H1 (cell line): ENCODE measurements at regions not wholly inside any gene's neighbourhood (a gene's known extent, or its start where the extent isn't known, plus 50 kb on each side); places are given as distances from the start of the nearest gene placed in this dataset.

Experiments used
- CTCF ChIA-PET: fragments of 300-600 bp; sonication (Branson Sonifier 250); formaldehyde crosslinking; loops from one replicate; lab custom pipeline; 2021; ENCODE audit not compliant: partially characterized antibody; lab: Charles Lee
- POLR2A ChIA-PET: fragments of 300-600 bp; sonication (Branson Sonifier 250); formaldehyde crosslinking; loops from one replicate; lab custom pipeline; 2021; ENCODE audit warnings: inconsistent platforms; ENCODE audit not compliant: partially characterized antibody; lab: Charles Lee
- DNase-seq, 2 experiments: peaks; one replicate each; pipeline versions ENCODE4 v3.0.0 to v3.0.0-alpha.2; 2010 to 2022; ENCODE audit warnings: low spot score in 2 of 2, low read depth in 1 of 2, mixed read lengths in 1 of 2
- FAIRE-seq: peaks from 2 replicates; lab custom pipeline; 2011; peaks lifted over from hg19 to GRCh38; lab: Jason Lieb, UNC
- H2AFZ ChIP-seq: 2 replicates; pipeline ENCODE4 v1.8.1; 2012; ENCODE audit warnings: low read length, inconsistent platforms
- H2AK5ac ChIP-seq: 2 replicates; pipeline ENCODE4 v1.6.1; 2013; ENCODE audit warnings: low read depth, low read length
- H2BK120ac ChIP-seq: replicated peaks from 2 replicates; pipeline ENCODE3; 2013; ENCODE audit warnings: low read depth, low read length, inconsistent platforms
- H2BK12ac ChIP-seq: 2 replicates; pipeline ENCODE4 v1.6.1; 2013; ENCODE audit warnings: low read depth, low read length
- H2BK15ac ChIP-seq: 2 replicates; pipeline ENCODE4 v1.6.1; 2013; ENCODE audit warnings: low read length
- H2BK20ac ChIP-seq: 2 replicates; pipeline ENCODE4 v1.6.1; 2013; ENCODE audit warnings: low read length
- H2BK5ac ChIP-seq: 2 replicates; pipeline ENCODE4 v1.6.1; 2013; ENCODE audit warnings: low read depth, low read length
- H3K14ac ChIP-seq: 2 replicates; pipeline ENCODE4 v1.6.1; 2013; ENCODE audit warnings: inconsistent platforms; ENCODE audit not compliant: insufficient read length
- H3K18ac ChIP-seq: 2 replicates; pipeline ENCODE4 v1.6.1; 2013; ENCODE audit warnings: low read length; ENCODE audit errors: extremely low read depth
- H3K23ac ChIP-seq: 2 replicates; pipeline ENCODE4 v1.6.1; 2013; ENCODE audit warnings: inconsistent platforms; ENCODE audit not compliant: insufficient read length
- H3K23me2 ChIP-seq: 2 replicates; pipeline ENCODE4 v1.6.1; 2013; ENCODE audit warnings: low read depth, low read length
- H3K27ac ChIP-seq: 2 replicates; pipeline ENCODE4 v1.6.1; 2011; ENCODE audit warnings: low read depth, low read length, inconsistent platforms
- H3K27me3 ChIP-seq, 4 experiments: replicated peaks in 1 of 4; 1 replicate in 1 of 4; 2 replicates in 3 of 4; pipeline versions ENCODE4 v1.6.1 to v1.8.1; 2011 to 2013; ENCODE audit warnings: low read length in 3 of 4, mild to moderate bottlenecking in 3 of 4, inconsistent platforms in 2 of 4, mixed read lengths in 2 of 4, moderate library complexity in 1 of 4; ENCODE audit not compliant: control insufficient read depth in 3 of 4, insufficient read depth in 3 of 4; ENCODE audit errors: extremely low read depth in 1 of 4
- H3K36me3 ChIP-seq, 4 experiments: 2 replicates each; pipeline versions ENCODE4 v1.6.1 to v1.8.1; 2011 to 2013; ENCODE audit warnings: mild to moderate bottlenecking in 4 of 4, low read length in 3 of 4, moderate library complexity in 2 of 4, control low read depth in 1 of 4, inconsistent platforms in 1 of 4; ENCODE audit not compliant: insufficient read depth in 4 of 4, control insufficient read depth in 2 of 4
- H3K4ac ChIP-seq: replicated peaks from 2 replicates; pipeline ENCODE3; 2013; ENCODE audit warnings: low read length, low read depth, mixed read lengths, inconsistent platforms; ENCODE audit not compliant: insufficient read length
- H3K4me1 ChIP-seq, 4 experiments: replicated peaks in 1 of 4; 1 replicate in 1 of 4; 2 replicates in 3 of 4; pipeline versions ENCODE4 v1.6.1 to v1.8.1; 2011 to 2013; ENCODE audit warnings: low read length in 3 of 4, inconsistent platforms in 2 of 4, mixed read lengths in 1 of 4; ENCODE audit not compliant: insufficient read depth in 4 of 4, control insufficient read depth in 3 of 4
- H3K4me2 ChIP-seq, 2 experiments: 2 replicates each; pipeline versions ENCODE4 v1.6.1 to v1.8.1; 2011 to 2013; ENCODE audit warnings: low read depth in 2 of 2, low read length in 2 of 2, control low read depth in 1 of 2, inconsistent platforms in 1 of 2, mild to moderate bottlenecking in 1 of 2; ENCODE audit not compliant: insufficient read depth in 1 of 2
- H3K4me3 ChIP-seq, 4 experiments: fragments of 200-600, 300-600 bp in 1 of 4; sonication (generic), shearing (Covaris generic), sonication (Bioruptor Twin) in 1 of 4; 2 replicates each; pipeline versions ENCODE4 v1.5.1 to v1.8.1; 2011 to 2016; ENCODE audit warnings: low read length in 4 of 4, low read depth in 3 of 4, control low read depth in 2 of 4, inconsistent platforms in 2 of 4, mild to moderate bottlenecking in 2 of 4, mixed read lengths in 1 of 4, moderate library complexity in 1 of 4; ENCODE audit not compliant: insufficient read depth in 2 of 4; ENCODE audit errors: extremely low read depth in 1 of 4
- H3K56ac ChIP-seq: replicated peaks from 2 replicates; pipeline ENCODE3; 2013; ENCODE audit warnings: low read depth, mild to moderate bottlenecking, mixed read lengths, low read length, inconsistent platforms; ENCODE audit not compliant: insufficient read length
- H3K79me1 ChIP-seq: 2 replicates; pipeline ENCODE4 v1.6.1; 2013; ENCODE audit warnings: low read depth, low read length, control low read depth
- H3K79me2 ChIP-seq, 2 experiments: 2 replicates each; pipeline versions ENCODE4 v1.6.1 to v1.8.1; 2012 to 2013; ENCODE audit warnings: low read length in 2 of 2, mild to moderate bottlenecking in 2 of 2, inconsistent platforms in 1 of 2; ENCODE audit not compliant: insufficient read depth in 2 of 2, control insufficient read depth in 1 of 2
- H3K9ac ChIP-seq, 4 experiments: replicated peaks in 1 of 4; 1 replicate in 1 of 4; 2 replicates in 3 of 4; pipeline versions ENCODE4 v1.6.1 to v1.8.1; 2011 to 2013; ENCODE audit warnings: low read depth in 3 of 4, low read length in 3 of 4, control low read depth in 2 of 4, mild to moderate bottlenecking in 2 of 4, moderate library complexity in 2 of 4, inconsistent platforms in 1 of 4; ENCODE audit errors: extremely low read depth in 1 of 4
- H3K9me3 ChIP-seq, 2 experiments: 2 replicates each; pipeline versions ENCODE4 v1.6.1 to v1.8.1; 2012 to 2013; ENCODE audit warnings: mild to moderate bottlenecking in 2 of 2, moderate library complexity in 2 of 2, control low read depth in 1 of 2, inconsistent platforms in 1 of 2, low read depth in 1 of 2, low read length in 1 of 2, mixed read lengths in 1 of 2; ENCODE audit not compliant: insufficient read depth in 2 of 2
- H4K20me1 ChIP-seq, 2 experiments: replicated peaks in 1 of 2; 2 replicates each; pipeline versions ENCODE3 to v1.8.1; 2011 to 2013; ENCODE audit warnings: inconsistent platforms in 2 of 2, low read length in 2 of 2, mild to moderate bottlenecking in 1 of 2; ENCODE audit not compliant: insufficient read depth in 2 of 2, control insufficient read depth in 1 of 2
- H4K5ac ChIP-seq: 2 replicates; pipeline ENCODE4 v1.6.1; 2013; ENCODE audit warnings: low read length, low read depth, mixed read lengths, inconsistent platforms; ENCODE audit not compliant: insufficient read length
- H4K8ac ChIP-seq: 2 replicates; pipeline ENCODE4 v1.8.0; 2013; ENCODE audit warnings: mild to moderate bottlenecking, moderate library complexity, low read length, inconsistent platforms; ENCODE audit not compliant: insufficient read depth; ENCODE audit errors: extremely low read depth
- H4K91ac ChIP-seq: replicated peaks from 2 replicates; pipeline ENCODE3; 2013; ENCODE audit warnings: low read length, mixed read lengths, inconsistent platforms; ENCODE audit not compliant: insufficient read length
- ATF2 ChIP-seq: IDR thresholded peaks from 2 replicates; pipeline ENCODE4 v1.6.1; 2012; ENCODE audit warnings: low read length, inconsistent platforms
- BACH1 ChIP-seq: IDR thresholded peaks from 2 replicates; pipeline ENCODE4 v1.6.1; 2012; ENCODE audit warnings: low read length, improper control_type of control experiment
- CBX5 ChIP-seq: fragments of 300-800, 300-1000 bp; sonication (generic); IDR thresholded peaks from 2 replicates; pipeline ENCODE4 v1.7.1; 2016; ENCODE audit warnings: antibody characterized with exemption, low read length, low read depth
- CBX8 ChIP-seq: fragments of 300-800, 300-1000 bp; sonication (generic); IDR thresholded peaks from 2 replicates; pipeline ENCODE4 v1.7.1; 2016; ENCODE audit warnings: low read depth, low read length, borderline replicate concordance
- CHD2 ChIP-seq: IDR thresholded peaks from 2 replicates; pipeline ENCODE4 v1.6.1; 2012; ENCODE audit warnings: low read length, improper control_type of control experiment
- CREB1 ChIP-seq: IDR thresholded peaks from 2 replicates; pipeline ENCODE4 v1.6.1; 2012; ENCODE audit warnings: inconsistent platforms
- GABPA ChIP-seq: IDR thresholded peaks from 2 replicates; pipeline ENCODE4 v1.6.1; 2011; ENCODE audit warnings: mild to moderate bottlenecking, low read length, moderate library complexity, borderline replicate concordance; ENCODE audit not compliant: insufficient read depth
- JUN ChIP-seq: IDR thresholded peaks from 2 replicates; pipeline ENCODE4 v1.6.1; 2011; ENCODE audit warnings: low read depth, mild to moderate bottlenecking, improper control_type of control experiment, low read length
- MAX ChIP-seq: IDR thresholded peaks from 2 replicates; pipeline ENCODE4 v1.6.1; 2012; ENCODE audit warnings: inconsistent platforms
- NRF1 ChIP-seq: IDR thresholded peaks from 2 replicates; pipeline ENCODE4 v1.6.1; 2011; ENCODE audit warnings: mild to moderate bottlenecking, low read depth, low read length, improper control_type of control experiment
- SP4 ChIP-seq: IDR thresholded peaks from 2 replicates; pipeline ENCODE4 v1.6.1; 2012; ENCODE audit warnings: low read length, inconsistent platforms
- WGBS, 2 experiments: shearing (Covaris generic) in 1 of 2; methylation state at CpG; one replicate each; pipeline versions ENCODE4 v1.1.6 to v1.1.7; 2013 to 2015; ENCODE audit warnings: low lambda C conversion rate in 2 of 2, mixed read lengths in 2 of 2, inconsistent platforms in 1 of 2, low coverage in 1 of 2, missing lambda C conversion rate in 1 of 2; ENCODE audit not compliant: insufficient replicate concordance in 2 of 2, insufficient coverage in 1 of 2, insufficient read length in 1 of 2; ENCODE audit errors: extremely low coverage in 1 of 2, missing lambda C conversion rate in 1 of 2; 5-methylcytosine and 5-hydroxymethylcytosine counted together
- TF ChIP-seq, protein P1 (sequence below), 3 experiments: IDR thresholded peaks; 1 replicate in 2 of 3; 2 replicates in 1 of 3; pipeline versions ENCODE4 v1.5.1 to v1.6.1; 2011; ENCODE audit warnings: low read length in 3 of 3, mild to moderate bottlenecking in 3 of 3, inconsistent platforms in 2 of 3, low read depth in 1 of 3, moderate library complexity in 1 of 3; ENCODE audit not compliant: insufficient read depth in 1 of 3; ENCODE audit errors: control extremely low read depth in 1 of 3

DNA sequence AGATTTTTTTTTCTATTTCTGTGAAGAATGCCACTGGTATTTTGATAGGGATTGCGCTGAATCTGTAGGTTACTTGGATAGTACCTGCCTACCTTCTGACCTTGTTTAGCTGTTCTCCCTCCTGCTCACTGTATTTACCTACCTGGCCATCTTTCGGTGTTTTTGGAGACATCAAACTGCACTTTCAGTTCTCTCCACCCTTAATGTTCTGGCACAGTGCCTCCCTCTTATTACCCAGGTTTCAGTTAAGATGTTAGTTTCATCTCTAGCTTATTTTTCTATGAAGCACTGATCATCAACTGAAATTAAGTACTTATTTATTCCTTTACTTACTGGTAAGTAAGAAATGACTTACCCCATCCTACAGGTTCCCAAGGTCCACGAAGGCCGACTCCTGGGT, 74.4 kb upstream of the KLHL25 start:
- FAIRE-seq = no peak
- H3K79me1 ChIP-seq = no peaks in the 10 kb centered on the region
- no peaks in the 10 kb centered on the region for H4K20me1 ChIP-seq
- H3K4me2 ChIP-seq = no peak overlapping the region
- H3K4ac ChIP-seq = no peak overlapping the region
- H3K27me3 ChIP-seq = no peaks in the 10 kb centered on the region
- POLR2A ChIA-PET = no interaction called here
- no peak overlapping the region for H3K23ac ChIP-seq
- no peak overlapping the region for H4K8ac ChIP-seq
- no peak overlapping the region for H3K9ac ChIP-seq
- 93% methylated on average over 4 of the region's 4 CpGs; no CpG with 5 or more reads in 1 of the 2 experiments for WGBS, 2 experiments
- H3K9me3 ChIP-seq = no peaks in the 10 kb centered on the region
- no peaks in the 10 kb centered on the region for H3K4me1 ChIP-seq
- H3K18ac ChIP-seq = no peak overlapping the region
- no peak overlapping the region for H2AFZ ChIP-seq
- no peak overlapping the region for H2BK20ac ChIP-seq
- H3K14ac ChIP-seq = no peak overlapping the region
- H3K23me2 ChIP-seq = no peaks in the 10 kb centered on the region
- no peak overlapping the region for H2BK5ac ChIP-seq
- no peak overlapping the region for H3K56ac ChIP-seq
- H3K36me3 ChIP-seq = no peaks in the 10 kb centered on the region
- no peak overlapping the region for H3K4me3 ChIP-seq
- no peak overlapping the region for H4K5ac ChIP-seq
- no peak overlapping the region for H2AK5ac ChIP-seq
- no peak overlapping the region for H4K91ac ChIP-seq
- H2BK12ac ChIP-seq = no peak overlapping the region
- H3K27ac ChIP-seq = no peak overlapping the region
- H2BK120ac ChIP-seq = no peak overlapping the region
- CTCF ChIA-PET = no interaction called here
- H2BK15ac ChIP-seq = no peak overlapping the region
- DNase-seq = no peak
- no peaks in the 10 kb centered on the region for H3K79me2 ChIP-seq
- TF ChIP-seq JUN = no peak
- TF ChIP-seq, protein P1, sequence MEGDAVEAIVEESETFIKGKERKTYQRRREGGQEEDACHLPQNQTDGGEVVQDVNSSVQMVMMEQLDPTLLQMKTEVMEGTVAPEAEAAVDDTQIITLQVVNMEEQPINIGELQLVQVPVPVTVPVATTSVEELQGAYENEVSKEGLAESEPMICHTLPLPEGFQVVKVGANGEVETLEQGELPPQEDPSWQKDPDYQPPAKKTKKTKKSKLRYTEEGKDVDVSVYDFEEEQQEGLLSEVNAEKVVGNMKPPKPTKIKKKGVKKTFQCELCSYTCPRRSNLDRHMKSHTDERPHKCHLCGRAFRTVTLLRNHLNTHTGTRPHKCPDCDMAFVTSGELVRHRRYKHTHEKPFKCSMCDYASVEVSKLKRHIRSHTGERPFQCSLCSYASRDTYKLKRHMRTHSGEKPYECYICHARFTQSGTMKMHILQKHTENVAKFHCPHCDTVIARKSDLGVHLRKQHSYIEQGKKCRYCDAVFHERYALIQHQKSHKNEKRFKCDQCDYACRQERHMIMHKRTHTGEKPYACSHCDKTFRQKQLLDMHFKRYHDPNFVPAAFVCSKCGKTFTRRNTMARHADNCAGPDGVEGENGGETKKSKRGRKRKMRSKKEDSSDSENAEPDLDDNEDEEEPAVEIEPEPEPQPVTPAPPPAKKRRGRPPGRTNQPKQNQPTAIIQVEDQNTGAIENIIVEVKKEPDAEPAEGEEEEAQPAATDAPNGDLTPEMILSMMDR (IDR thresholded peaks at IDR 0.05; ENCODE audit: control extremely low read depth in 1 of 3, insufficient read depth in 1 of 3, low read depth in 1 of 3, low read length in 3 of 3) = no peak
- no peak for TF ChIP-seq ATF2
- no peak for TF ChIP-seq BACH1
- no peak for TF ChIP-seq CREB1
- TF ChIP-seq MAX = no peak
- TF ChIP-seq GABPA = no peak
- no peak for TF ChIP-seq NRF1
- TF ChIP-seq SP4 = no peak
- TF ChIP-seq CBX8 = no peak
- TF ChIP-seq CHD2 = no peak
- TF ChIP-seq CBX5 = no peak
